HG02763 (cell line): ENCODE measurements at regions not wholly inside any gene's neighbourhood (a gene's known extent, or its start where the extent isn't known, plus 50 kb on each side); places are given as distances from the start of the nearest gene placed in this dataset.

ENCODE experiments used
- ATAC-seq: cut with Tn5 transposase; IDR thresholded peaks from one replicate; pipeline ENCODE4 v1.9.1; 2021; ENCODE audit warnings: mild to moderate bottlenecking, moderate library complexity; ENCODE audit not compliant: unreplicated experiment

GRCh38 chr3:157815739-157816138, 290.5 kb downstream of the SHOX2 start:
- ATAC-seq: no peak

GRCh38 chr3:157810924-157811718, 295.1 kb downstream of the SHOX2 start:
- ATAC-seq: no peak

GRCh38 chr3:157807280-157807679, 298.9 kb downstream of the SHOX2 start:
- ATAC-seq: no peak

- no peak for ATAC-seq
Measured at GRCh38 chr3:157805538-157805937, 300.7 kb downstream of the SHOX2 start.

- ATAC-seq: no peak
Measured at GRCh38 chr3:157794771-157795170, 291.6 kb upstream of the VEPH1 start.

- no peak for ATAC-seq
Measured at GRCh38 chr3:157793745-157794144, 290.5 kb upstream of the VEPH1 start.

GRCh38 chr3:157789162-157789561, 285.9 kb upstream of the VEPH1 start:
- no peak for ATAC-seq

- ATAC-seq: no peak
Measured at GRCh38 chr3:157786618-157787017, 283.4 kb upstream of the VEPH1 start.

- ATAC-seq: no peak
Measured at GRCh38 chr3:157786211-157786610, 283.0 kb upstream of the VEPH1 start.

GRCh38 chr3:157785102-157785826, 282.0 kb upstream of the VEPH1 start:
- no peak for ATAC-seq

- ATAC-seq: no peak
Measured at GRCh38 chr3:157782236-157782635, 279.0 kb upstream of the VEPH1 start.

- ATAC-seq: no peak
Measured at GRCh38 chr3:157776861-157777260, 273.6 kb upstream of the VEPH1 start.

GRCh38 chr3:157775446-157775845, 272.2 kb upstream of the VEPH1 start:
- no peak for ATAC-seq

GRCh38 chr3:157769378-157769777, 266.2 kb upstream of the VEPH1 start:
- no peak for ATAC-seq

GRCh38 chr3:157767607-157768006, 264.4 kb upstream of the VEPH1 start:
- no peak for ATAC-seq

GRCh38 chr3:157763644-157764043, 260.4 kb upstream of the VEPH1 start:
- no peak for ATAC-seq

- no peak for ATAC-seq
Measured at GRCh38 chr3:157759311-157759710, 256.1 kb upstream of the VEPH1 start.

GRCh38 chr3:157755233-157755632, 252.0 kb upstream of the VEPH1 start:
- no peak for ATAC-seq

- ATAC-seq: no peak
Measured at GRCh38 chr3:157754451-157754850, 251.2 kb upstream of the VEPH1 start.

GRCh38 chr3:157753787-157754136, 250.5 kb upstream of the VEPH1 start:
- ATAC-seq: no peak

GRCh38 chr3:157752956-157753786, 250.0 kb upstream of the VEPH1 start:
- no peak for ATAC-seq

GRCh38 chr3:157752554-157752953, 249.3 kb upstream of the VEPH1 start:
- ATAC-seq: no peak
